Stimulated activated CD4-positive, alpha-beta T cell treated with anti-CD3 and anti-CD28 coated beads, Interleukin-4, amount 100 ng/mL, for 24 hours (primary cell): ENCODE measurements at regions not wholly inside any gene's neighbourhood (a gene's known extent, or its start where the extent isn't known, plus 50 kb on each side); places are given as distances from the start of the nearest gene placed in this dataset.
A peak's percentile ranks its signal among the peaks of the same experiment; 100 is the strongest.
"Not testable (repeated sequence)": the region's sequence is repeated elsewhere in the genome, so short reads cannot be mapped to it uniquely, and the experiment has no call there.

Experiments used
- DNase-seq: peaks from one replicate; pipeline ENCODE4 v3.0.0-alpha.2; 2020

GRCh38 chr1:224023122-224023521 lies 90.8 kb upstream of the FBXO28 start:
- not testable (repeated sequence) for DNase-seq

GRCh38 chr1:224022249-224022970 lies 91.5 kb upstream of the FBXO28 start:
- DNase-seq = not testable (repeated sequence)

GRCh38 chr1:224019866-224020265 lies 94.0 kb upstream of the FBXO28 start:
- DNase-seq = not testable (repeated sequence)

GRCh38 chr1:224015782-224016181 lies 98.1 kb upstream of the FBXO28 start:
- not testable (repeated sequence) for DNase-seq

GRCh38 chr1:224014330-224014649 lies 99.6 kb upstream of the FBXO28 start:
- no peak for DNase-seq

GRCh38 chr1:224013626-224014329 lies 100.1 kb upstream of the FBXO28 start:
- not testable (repeated sequence) for DNase-seq

GRCh38 chr1:224012807-224013434 lies 101.0 kb upstream of the FBXO28 start:
- not testable (repeated sequence) for DNase-seq

- not testable (repeated sequence) for DNase-seq
These were observed 101.7 kb upstream of the FBXO28 start for GRCh38 chr1:224012162-224012561.

- DNase-seq = not testable (repeated sequence)
These were observed 102.2 kb upstream of the FBXO28 start for GRCh38 chr1:224011751-224012150.

GRCh38 chr1:224011153-224011552 lies 102.8 kb upstream of the FBXO28 start:
- DNase-seq = not testable (repeated sequence)

GRCh38 chr1:224005973-224006372 lies 107.9 kb upstream of the FBXO28 start:
- not testable (repeated sequence) for DNase-seq

- peak; percentile 56 for DNase-seq
These were observed 109.2 kb upstream of the FBXO28 start for GRCh38 chr1:224004552-224005315.

GRCh38 chr1:224003896-224004295 lies 110.0 kb upstream of the FBXO28 start:
- not testable (repeated sequence) for DNase-seq

- DNase-seq = not testable (repeated sequence)
These were observed 112.2 kb upstream of the FBXO28 start for GRCh38 chr1:224001757-224002156.

GRCh38 chr1:223999761-224000160 lies 114.2 kb upstream of the FBXO28 start:
- DNase-seq = not testable (repeated sequence)

GRCh38 chr1:223998676-223999455 lies 115.0 kb upstream of the FBXO28 start:
- not testable (repeated sequence) for DNase-seq

- not testable (repeated sequence) for DNase-seq
These were observed 117.5 kb upstream of the FBXO28 start for GRCh38 chr1:223996376-223996775.

- DNase-seq = peak; percentile 100
These were observed 121.3 kb upstream of the FBXO28 start for GRCh38 chr1:223992456-223993246.

- DNase-seq = not testable (repeated sequence)
These were observed 122.5 kb upstream of the FBXO28 start for GRCh38 chr1:223991297-223991857.

- DNase-seq = not testable (repeated sequence)
These were observed 116.2 kb upstream of the TP53BP2 start for GRCh38 chr1:223961985-223962384.

GRCh38 chr1:223952801-223953200 lies 107.1 kb upstream of the TP53BP2 start:
- DNase-seq = not testable (repeated sequence)
